MM.1S (cell line): ENCODE measurements at regions not wholly inside any gene's neighbourhood (a gene's known extent, or its start where the extent isn't known, plus 50 kb on each side); places are given as distances from the start of the nearest gene placed in this dataset.

Experiments
- DNase-seq: peaks from one replicate; pipeline ENCODE4 v3.0.0-alpha.2; 2015
- H2AFZ ChIP-seq: fragments of 300-600 bp; sonication (generic); 2 replicates; pipeline ENCODE4 v1.6.0; 2016; ENCODE audit warnings: antibody characterized with exemption, low read length
- H3F3A ChIP-seq: fragments of 300-600 bp; sonication (generic); 2 replicates; pipeline ENCODE4 v1.6.1; 2016; ENCODE audit warnings: mild to moderate bottlenecking, antibody characterized with exemption, low read length, moderate library complexity, mixed read lengths; ENCODE audit not compliant: insufficient read depth
- H3K27ac ChIP-seq: fragments of 300-600 bp; sonication (generic); 2 replicates; pipeline ENCODE4 v1.5.1; 2016; ENCODE audit warnings: mild to moderate bottlenecking, low read length
- H3K27me3 ChIP-seq: fragments of 300-600 bp; sonication (generic); replicated peaks from 2 replicates; pipeline ENCODE4 v1.6.0; 2016; ENCODE audit warnings: low read length; ENCODE audit not compliant: insufficient read depth
- H3K36me3 ChIP-seq: fragments of 300-600 bp; sonication (generic); replicated peaks from 2 replicates; pipeline ENCODE4 v1.6.1; 2016; ENCODE audit warnings: mild to moderate bottlenecking, low read length, mixed read lengths; ENCODE audit not compliant: insufficient read depth
- H3K4me1 ChIP-seq: fragments of 300-600 bp; sonication (generic); 2 replicates; pipeline ENCODE4 v1.6.1; 2016; ENCODE audit warnings: low read length, mixed read lengths
- H3K4me2 ChIP-seq: fragments of 300-600 bp; sonication (generic); 2 replicates; pipeline ENCODE4 v1.6.0; 2016; ENCODE audit warnings: low read depth, low read length
- H3K4me3 ChIP-seq: fragments of 300-600 bp; sonication (generic); 2 replicates; pipeline ENCODE4 v1.5.1; 2016; ENCODE audit warnings: low read length, mixed read lengths
- H3K79me2 ChIP-seq: fragments of 300-600 bp; sonication (generic); 2 replicates; pipeline ENCODE4 v1.6.1; 2016; ENCODE audit warnings: mixed run types, low read length, mixed read lengths
- H3K9ac ChIP-seq: fragments of 300-600 bp; sonication (generic); 2 replicates; pipeline ENCODE4 v1.6.1; 2016; ENCODE audit warnings: low read length, mixed read lengths
- H3K9me2 ChIP-seq: fragments of 300-600 bp; sonication (generic); replicated peaks from 2 replicates; pipeline ENCODE4 v1.6.1; 2016; ENCODE audit warnings: mild to moderate bottlenecking, low read length, mixed read lengths; ENCODE audit not compliant: insufficient read depth
- H3K9me3 ChIP-seq: fragments of 300-600 bp; sonication (generic); replicated peaks from 2 replicates; pipeline ENCODE4 v1.6.1; 2016; ENCODE audit warnings: mild to moderate bottlenecking, low read length, mixed read lengths; ENCODE audit not compliant: insufficient read depth
- H4K20me1 ChIP-seq: fragments of 300-600 bp; sonication (generic); 2 replicates; pipeline ENCODE4 v1.6.1; 2016; ENCODE audit warnings: mild to moderate bottlenecking, low read length, moderate library complexity, mixed read lengths; ENCODE audit not compliant: insufficient read depth
- CTCF ChIP-seq: fragments of 300-600 bp; sonication (generic); IDR thresholded peaks from 2 replicates; pipeline ENCODE4 v1.5.1; 2016; ENCODE audit warnings: antibody characterized with exemption, low read length, mixed read lengths
- EZH2 ChIP-seq: fragments of 300-600 bp; sonication (generic); optimal IDR thresholded peaks from 2 replicates; pipeline ENCODE3; 2017; ENCODE audit warnings: low read depth, mild to moderate bottlenecking, antibody characterized with exemption, low read length, mixed read lengths
- EZH2phosphoT487 ChIP-seq: fragments of 300-600 bp; sonication (generic); IDR thresholded peaks from 2 replicates; pipeline ENCODE4 v1.6.1; 2018; ENCODE audit warnings: antibody characterized with exemption, low read length

- no peak for DNase-seq
Observed at GRCh38 chr3:18579661-18580060, 154.5 kb upstream of the SATB1 start.

DNA sequence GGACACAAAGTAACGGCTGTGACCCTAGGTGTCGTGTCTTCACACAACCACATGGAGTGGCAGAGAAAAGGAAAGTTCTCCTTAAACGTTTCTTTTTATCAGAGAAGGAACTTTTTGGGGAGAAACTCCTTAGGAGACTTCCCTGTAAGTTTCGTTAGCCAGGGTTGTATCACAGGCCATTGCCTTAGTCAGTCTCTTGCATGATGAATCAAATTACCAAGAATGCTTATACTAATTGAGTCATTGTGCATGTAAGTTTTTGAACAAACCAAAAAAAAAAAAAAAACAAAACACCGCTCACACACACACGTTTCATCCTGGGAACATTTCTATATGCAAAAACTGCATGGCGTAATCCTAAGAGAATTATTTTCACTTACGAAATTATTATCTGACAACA, 150.4 kb upstream of the SATB1 start:
- H3K4me2 ChIP-seq: no peak overlapping the region
- H3K4me3 ChIP-seq: no peak overlapping the region
- no peaks in the 10 kb centered on the region for H3K9me2 ChIP-seq
- no peak overlapping the region for H3K9ac ChIP-seq
- H3F3A ChIP-seq: no peaks in the 10 kb centered on the region
- no peaks in the 10 kb centered on the region for H3K79me2 ChIP-seq
- no peaks in the 10 kb centered on the region for H3K9me3 ChIP-seq
- H3K36me3 ChIP-seq: no peaks in the 10 kb centered on the region
- no peak for DNase-seq
- no peak for TF ChIP-seq EZH2
- no peak for TF ChIP-seq EZH2phosphoT487
- TF ChIP-seq CTCF: no peak
- H2AFZ ChIP-seq: no peak overlapping the region
- H3K27me3 ChIP-seq: no peaks in the 10 kb centered on the region
- H3K4me1 ChIP-seq: no peaks in the 10 kb centered on the region
- no peaks in the 10 kb centered on the region for H4K20me1 ChIP-seq
- no peak overlapping the region for H3K27ac ChIP-seq

More at GRCh38 chr3:18579661-18580060, 154.5 kb upstream of the SATB1 start:
- no peak overlapping the region for H3K9ac ChIP-seq
- H3K4me2 ChIP-seq: no peak overlapping the region
- H3K79me2 ChIP-seq: no peaks in the 10 kb centered on the region
- H3K4me1 ChIP-seq: no peaks in the 10 kb centered on the region
- no peaks in the 10 kb centered on the region for H3K9me2 ChIP-seq
- H3K9me3 ChIP-seq: no peaks in the 10 kb centered on the region
- H3K4me3 ChIP-seq: no peak overlapping the region
- no peaks in the 10 kb centered on the region for H4K20me1 ChIP-seq
- H2AFZ ChIP-seq: no peak overlapping the region
- TF ChIP-seq EZH2: no peak
- no peak for TF ChIP-seq CTCF
- TF ChIP-seq EZH2phosphoT487: no peak
- no peaks in the 10 kb centered on the region for H3F3A ChIP-seq
- H3K27me3 ChIP-seq: no peaks in the 10 kb centered on the region
- no peaks in the 10 kb centered on the region for H3K36me3 ChIP-seq
- H3K27ac ChIP-seq: no peak overlapping the region

DNA sequence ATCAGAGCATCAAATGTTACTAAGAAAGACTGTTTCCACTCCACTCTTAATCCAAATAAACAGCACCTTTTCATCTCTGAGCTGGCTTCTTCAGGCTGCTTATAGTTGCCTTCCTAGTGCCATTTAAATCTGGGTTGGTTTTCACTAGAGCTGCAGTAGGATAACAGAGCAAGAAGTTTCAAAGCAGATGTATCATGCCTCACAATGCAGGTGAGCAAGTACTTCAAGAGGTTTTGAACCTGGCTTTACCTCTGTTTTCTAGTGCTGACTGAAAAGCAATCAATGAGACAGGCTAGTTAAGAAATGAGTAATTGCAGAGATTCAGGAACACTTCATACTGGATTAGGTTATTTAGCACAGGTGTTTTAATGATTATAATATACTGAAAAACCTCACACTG, 147.7 kb upstream of the SATB1 start:
- Histone ChIP-seq H3K4me1 (no peaks in the 10 kb centered on the region), H3K36me3 (no peaks in the 10 kb centered on the region), H3K4me2 (no peak overlapping the region), H4K20me1 (no peaks in the 10 kb centered on the region), H3K9ac (no peak overlapping the region), H3K27ac (no peak overlapping the region), H3K9me2 (no peaks in the 10 kb centered on the region), H3K79me2 (no peaks in the 10 kb centered on the region), H3K27me3 (no peaks in the 10 kb centered on the region), H3K9me3 (no peaks in the 10 kb centered on the region), H3F3A (no peaks in the 10 kb centered on the region), H2AFZ (no peak overlapping the region), H3K4me3 (no peak overlapping the region)
- DNase-seq: no peak
- no peak for TF ChIP-seq EZH2
- TF ChIP-seq CTCF: no peak
- TF ChIP-seq EZH2phosphoT487: no peak
